Left ventricle myocardium inferior (tissue), 1 donor: ENCODE measurements at regions not wholly inside any gene's neighbourhood (a gene's known extent, or its start where the extent isn't known, plus 50 kb on each side); places are given as distances from the start of the nearest gene placed in this dataset.
A peak's percentile ranks its signal among the peaks of the same experiment; 100 is the strongest.

Experiments
- DNase-seq: peaks from one replicate; pipeline ENCODE4 v3.0.0-alpha.2; 2020
- H3K27ac ChIP-seq: fragments of 200-600 bp; replicated peaks from 2 replicates; pipeline ENCODE4 v1.8.0; 2021
- H3K27me3 ChIP-seq: fragments of 200-600 bp; 2 replicates; pipeline ENCODE4 v1.8.0; 2021; ENCODE audit warnings: low read depth
- H3K36me3 ChIP-seq: fragments of 200-600 bp; 2 replicates; pipeline ENCODE4 v1.8.0; 2021
- H3K4me1 ChIP-seq: fragments of 200-600 bp; 2 replicates; pipeline ENCODE4 v1.8.0; 2021
- H3K4me3 ChIP-seq: fragments of 200-600 bp; 2 replicates; pipeline ENCODE4 v1.8.0; 2021; ENCODE audit warnings: mild to moderate bottlenecking, moderate library complexity
- H3K9me3 ChIP-seq: fragments of 200-600 bp; replicated peaks from 2 replicates; pipeline ENCODE4 v1.8.0; 2021
- intact Hi-C: fragments of 100-400 bp; cut with micrococcal nuclease; formaldehyde crosslinking; loops from one replicate; pipeline ENCODE4 v1.11.0; 2022
- TF ChIP-seq, protein P1 (sequence below): fragments of 200-600 bp; IDR thresholded peaks from 2 replicates; pipeline ENCODE4 v1.8.0; 2021; ENCODE audit warnings: antibody characterized with exemption, mild to moderate bottlenecking, borderline replicate concordance
- donor health status: DM: no; HTN: yes; CAD: no; lungs with severe emphysema.

DNA sequence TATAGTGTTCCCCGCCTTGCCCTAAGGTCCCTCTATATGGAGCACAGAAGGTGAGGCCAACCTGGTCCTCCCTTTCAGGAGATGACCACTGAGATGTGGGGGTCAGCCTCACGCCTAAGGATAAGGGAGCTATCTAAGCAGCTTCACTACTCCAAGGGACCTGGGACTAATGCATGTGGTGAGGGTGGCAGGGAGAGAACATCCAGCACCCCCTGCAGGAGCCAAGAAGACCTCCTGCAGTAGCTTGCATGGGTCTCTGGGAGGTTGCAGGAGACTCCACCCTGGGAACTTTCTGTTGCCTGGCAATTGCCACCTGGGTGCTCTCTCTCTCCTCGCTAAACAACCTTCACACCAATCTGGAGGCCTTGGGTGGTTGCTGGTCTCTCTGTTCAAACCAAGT lies 93.0 kb upstream of the KLHL29 start:
- intact Hi-C loops: no loop called here
- H3K27ac ChIP-seq: no peak overlapping the region
- no peak overlapping the region for H3K4me3 ChIP-seq
- no peak for DNase-seq
- H3K27me3 ChIP-seq: peaks cover 24% of the 10 kb centered on the region
- peaks cover 13% of the 10 kb centered on the region for H3K4me1 ChIP-seq
- H3K36me3 ChIP-seq: no peaks in the 10 kb centered on the region
- TF ChIP-seq, protein P1, sequence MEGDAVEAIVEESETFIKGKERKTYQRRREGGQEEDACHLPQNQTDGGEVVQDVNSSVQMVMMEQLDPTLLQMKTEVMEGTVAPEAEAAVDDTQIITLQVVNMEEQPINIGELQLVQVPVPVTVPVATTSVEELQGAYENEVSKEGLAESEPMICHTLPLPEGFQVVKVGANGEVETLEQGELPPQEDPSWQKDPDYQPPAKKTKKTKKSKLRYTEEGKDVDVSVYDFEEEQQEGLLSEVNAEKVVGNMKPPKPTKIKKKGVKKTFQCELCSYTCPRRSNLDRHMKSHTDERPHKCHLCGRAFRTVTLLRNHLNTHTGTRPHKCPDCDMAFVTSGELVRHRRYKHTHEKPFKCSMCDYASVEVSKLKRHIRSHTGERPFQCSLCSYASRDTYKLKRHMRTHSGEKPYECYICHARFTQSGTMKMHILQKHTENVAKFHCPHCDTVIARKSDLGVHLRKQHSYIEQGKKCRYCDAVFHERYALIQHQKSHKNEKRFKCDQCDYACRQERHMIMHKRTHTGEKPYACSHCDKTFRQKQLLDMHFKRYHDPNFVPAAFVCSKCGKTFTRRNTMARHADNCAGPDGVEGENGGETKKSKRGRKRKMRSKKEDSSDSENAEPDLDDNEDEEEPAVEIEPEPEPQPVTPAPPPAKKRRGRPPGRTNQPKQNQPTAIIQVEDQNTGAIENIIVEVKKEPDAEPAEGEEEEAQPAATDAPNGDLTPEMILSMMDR: no peak
- no peaks in the 10 kb centered on the region for H3K9me3 ChIP-seq

DNA sequence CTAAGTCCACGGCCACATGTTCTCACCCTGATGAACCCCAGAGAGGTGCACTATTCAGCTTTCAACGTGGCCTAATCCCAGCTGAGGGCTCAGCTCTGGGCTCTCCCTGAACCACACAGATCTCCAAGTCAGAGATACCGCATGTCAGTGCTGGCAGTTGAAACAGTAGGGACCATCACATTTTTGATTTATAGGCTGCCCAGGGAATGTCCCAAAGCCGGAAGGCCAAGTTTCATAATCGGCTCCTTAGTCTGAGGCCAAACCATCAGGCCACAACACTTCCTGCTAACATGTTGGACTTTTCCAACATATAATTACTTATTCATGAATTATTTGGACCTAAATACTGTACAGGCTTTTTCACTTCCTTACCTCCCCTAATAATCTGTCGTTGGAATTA lies 91.9 kb upstream of the KLHL29 start:
- Histone ChIP-seq H3K4me3 (no peak overlapping the region), H3K36me3 (no peaks in the 10 kb centered on the region), H3K9me3 (no peaks in the 10 kb centered on the region), H3K27ac (no peak overlapping the region), H3K27me3 (peaks cover 32% of the 10 kb centered on the region), H3K4me1 (peaks cover 3% of the 10 kb centered on the region)
- intact Hi-C loops: no loop called here
- peak; percentile 26 for DNase-seq
- TF ChIP-seq, protein P1: no peak

DNA sequence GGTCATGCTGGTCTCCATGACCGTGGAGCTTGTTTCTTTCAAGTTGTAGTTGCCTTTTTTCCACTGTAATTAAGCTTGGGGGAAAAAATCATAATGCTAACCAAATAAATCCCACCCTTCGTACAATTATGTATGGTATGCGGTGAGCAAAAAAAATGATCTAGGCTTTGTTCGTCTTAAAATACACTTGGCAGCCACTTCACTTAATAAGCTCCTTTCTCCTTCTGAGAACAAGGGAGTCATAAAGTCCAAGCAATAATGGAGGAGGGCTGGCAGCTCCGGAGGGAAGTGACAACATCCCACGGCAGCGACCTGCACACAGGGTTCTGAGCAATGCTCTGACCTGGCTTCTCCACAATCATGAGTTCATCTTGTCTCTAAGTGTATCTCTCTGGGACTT lies 91.2 kb upstream of the KLHL29 start:
- H3K36me3 ChIP-seq: no peaks in the 10 kb centered on the region
- TF ChIP-seq, protein P1: no peak
- no peaks in the 10 kb centered on the region for H3K9me3 ChIP-seq
- no peak for DNase-seq
- peaks cover 39% of the 10 kb centered on the region for H3K27me3 ChIP-seq
- no peak overlapping the region for H3K4me3 ChIP-seq
- no peak overlapping the region for H3K27ac ChIP-seq
- intact Hi-C loops: no loop called here
- H3K4me1 ChIP-seq: peaks cover 3% of the 10 kb centered on the region

DNA sequence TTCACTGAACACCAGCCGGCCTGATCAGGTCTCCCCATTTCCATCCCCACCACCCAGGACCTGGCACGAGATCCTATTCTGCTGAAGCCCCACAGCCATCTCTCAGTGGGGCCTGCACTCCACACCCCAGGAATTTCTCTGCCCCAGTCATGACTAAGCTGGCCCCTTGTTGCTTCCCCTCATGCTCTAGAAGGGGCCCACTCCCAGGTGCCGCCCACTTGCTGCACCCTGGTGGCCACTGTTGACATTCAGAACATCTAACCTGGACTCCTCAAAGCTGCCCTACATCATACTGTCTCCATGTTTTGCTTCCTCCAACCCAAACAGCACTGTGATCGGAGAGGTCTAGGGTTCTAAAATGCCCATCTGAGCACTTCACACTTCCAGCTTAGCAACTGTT lies 90.7 kb upstream of the KLHL29 start:
- TF ChIP-seq, protein P1: no peak
- Histone ChIP-seq H3K4me3 (no peak overlapping the region), H3K9me3 (no peaks in the 10 kb centered on the region), H3K4me1 (peaks cover 3% of the 10 kb centered on the region), H3K27ac (no peak overlapping the region), H3K27me3 (peaks cover 44% of the 10 kb centered on the region), H3K36me3 (no peaks in the 10 kb centered on the region)
- DNase-seq: no peak
- intact Hi-C loops: no loop called here

DNA sequence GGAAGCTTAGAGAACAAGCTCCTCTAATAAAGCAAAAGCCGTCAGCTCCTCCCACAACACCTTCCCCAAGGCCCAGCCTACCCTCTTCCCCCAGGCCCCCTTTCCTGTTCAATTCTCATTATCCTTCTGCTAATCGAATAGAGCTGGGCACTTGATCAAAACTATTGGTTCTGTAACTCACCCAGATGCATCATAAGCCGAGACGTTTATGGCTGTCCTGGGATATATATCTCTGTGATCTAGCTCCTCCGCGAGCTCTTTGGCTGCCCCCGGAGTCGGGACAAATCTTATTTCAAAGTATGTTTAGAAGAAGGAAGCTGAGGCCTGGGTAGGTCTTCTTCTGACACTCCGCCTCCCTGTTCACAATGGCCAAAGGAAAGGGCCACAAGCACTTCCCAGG lies 88.3 kb upstream of the KLHL29 start:
- Histone ChIP-seq H3K9me3 (no peaks in the 10 kb centered on the region), H3K4me3 (no peak overlapping the region), H3K27ac (no peak overlapping the region), H3K27me3 (peaks cover 44% of the 10 kb centered on the region), H3K36me3 (no peaks in the 10 kb centered on the region), H3K4me1 (peaks cover 3% of the 10 kb centered on the region)
- TF ChIP-seq, protein P1: no peak
- intact Hi-C loops: no loop called here
- no peak for DNase-seq

DNA sequence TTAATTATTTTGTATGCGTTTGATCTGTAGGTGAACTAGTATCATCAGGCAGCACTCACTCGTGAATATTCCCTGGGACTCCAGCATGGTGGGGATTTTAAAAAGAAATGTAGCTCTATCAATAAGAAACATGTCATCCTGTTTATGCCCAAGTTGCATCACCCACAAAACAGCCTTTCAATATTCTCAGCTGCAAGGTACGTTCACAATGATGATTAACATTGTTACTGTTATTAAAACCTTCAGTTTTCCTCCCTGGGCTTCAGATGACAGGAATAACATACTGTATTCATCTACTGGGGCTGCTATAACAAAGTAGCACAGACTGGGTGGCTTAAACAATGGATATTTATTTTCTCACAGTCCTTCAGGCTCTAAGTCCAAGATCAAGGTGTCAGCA lies 87.9 kb upstream of the KLHL29 start:
- Histone ChIP-seq H3K36me3 (no peaks in the 10 kb centered on the region), H3K27me3 (peaks cover 42% of the 10 kb centered on the region), H3K27ac (no peak overlapping the region), H3K4me1 (peaks cover 3% of the 10 kb centered on the region), H3K9me3 (no peaks in the 10 kb centered on the region), H3K4me3 (no peak overlapping the region)
- intact Hi-C loops: no loop called here
- TF ChIP-seq, protein P1: no peak
- no peak for DNase-seq
